Activated CD8-positive, alpha-beta memory T cell treated with anti-CD3 and anti-CD28 coated beads for 36 hours (primary cell): ENCODE measurements at regions not wholly inside any gene's neighbourhood (a gene's known extent, or its start where the extent isn't known, plus 50 kb on each side); places are given as distances from the start of the nearest gene placed in this dataset.

Experiments used
- CTCF ChIA-PET: fragments of 350-600 bp; sonication (Branson Sonifier 250); formaldehyde crosslinking; loops from one replicate; lab custom pipeline; 2021; ENCODE audit warnings: antibody characterized with exemption; lab: Charles Lee
- POLR2A ChIA-PET: fragments of 350-600 bp; sonication (Branson Sonifier 250); formaldehyde crosslinking; loops from one replicate; lab custom pipeline; 2021; ENCODE audit warnings: antibody characterized with exemption; lab: Charles Lee

DNA sequence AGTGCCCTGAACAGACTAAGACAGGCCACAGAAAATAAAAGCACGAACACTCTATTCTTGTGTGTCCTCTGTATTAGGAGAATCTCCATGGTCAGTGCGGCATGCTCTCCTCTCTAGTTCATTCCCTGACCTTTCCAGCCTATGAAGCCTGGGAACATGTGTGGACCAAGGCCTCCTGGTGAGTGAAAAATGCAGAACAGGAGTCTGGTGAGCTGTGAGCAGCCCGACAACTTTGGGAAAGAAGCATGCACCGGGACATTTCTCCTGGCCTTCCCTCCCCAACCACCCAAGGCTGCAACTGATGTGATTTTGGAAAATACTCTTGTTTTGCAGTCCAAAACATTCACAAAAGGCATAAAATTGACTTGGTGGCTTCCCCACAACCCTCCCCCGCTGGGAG is 878.3 kb upstream of the ID2 start:
- ChIA-PET CTCF (no interaction called here), POLR2A (no interaction called here)

DNA sequence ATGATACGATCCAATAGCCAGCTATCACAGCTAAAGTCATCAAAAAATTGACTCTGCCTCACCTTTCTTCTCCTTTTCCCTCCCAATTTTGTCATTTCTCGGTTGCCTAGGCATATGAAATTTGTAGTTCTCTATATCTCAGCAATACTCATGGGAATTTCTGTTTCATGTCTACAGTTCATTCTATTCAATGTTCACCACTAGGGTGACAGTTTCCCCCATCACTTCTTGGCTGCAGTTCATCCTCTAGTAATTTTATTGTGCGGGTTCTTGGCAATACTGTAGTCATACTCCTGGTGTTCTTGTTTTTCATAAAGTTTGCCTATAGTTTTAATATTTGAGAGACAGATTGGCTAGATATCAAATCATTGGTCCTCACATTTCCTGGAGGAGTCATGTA is 872.2 kb upstream of the ID2 start:
- CTCF ChIA-PET = no interaction called here
- POLR2A ChIA-PET = no interaction called here

DNA sequence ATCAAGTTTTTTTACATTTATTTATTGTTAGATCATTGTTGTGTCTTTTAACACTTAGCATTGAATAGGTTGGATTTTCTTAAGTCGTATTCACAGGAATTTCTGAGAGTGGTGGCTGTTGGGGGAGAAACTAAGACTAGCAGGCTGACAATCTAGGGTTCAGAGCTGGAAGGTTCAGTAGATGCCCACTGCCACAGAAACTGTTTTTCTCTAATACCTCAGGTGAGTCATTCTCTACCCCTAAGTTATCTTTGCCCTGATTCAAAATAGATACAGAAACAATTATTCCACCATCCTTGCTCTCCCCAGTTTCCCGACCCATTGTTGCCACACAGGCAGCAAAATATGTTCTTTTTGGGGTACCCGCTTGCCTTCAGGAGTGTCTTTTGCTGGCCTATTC is 870.8 kb upstream of the ID2 start:
- CTCF ChIA-PET = no interaction called here
- POLR2A ChIA-PET = no interaction called here

DNA sequence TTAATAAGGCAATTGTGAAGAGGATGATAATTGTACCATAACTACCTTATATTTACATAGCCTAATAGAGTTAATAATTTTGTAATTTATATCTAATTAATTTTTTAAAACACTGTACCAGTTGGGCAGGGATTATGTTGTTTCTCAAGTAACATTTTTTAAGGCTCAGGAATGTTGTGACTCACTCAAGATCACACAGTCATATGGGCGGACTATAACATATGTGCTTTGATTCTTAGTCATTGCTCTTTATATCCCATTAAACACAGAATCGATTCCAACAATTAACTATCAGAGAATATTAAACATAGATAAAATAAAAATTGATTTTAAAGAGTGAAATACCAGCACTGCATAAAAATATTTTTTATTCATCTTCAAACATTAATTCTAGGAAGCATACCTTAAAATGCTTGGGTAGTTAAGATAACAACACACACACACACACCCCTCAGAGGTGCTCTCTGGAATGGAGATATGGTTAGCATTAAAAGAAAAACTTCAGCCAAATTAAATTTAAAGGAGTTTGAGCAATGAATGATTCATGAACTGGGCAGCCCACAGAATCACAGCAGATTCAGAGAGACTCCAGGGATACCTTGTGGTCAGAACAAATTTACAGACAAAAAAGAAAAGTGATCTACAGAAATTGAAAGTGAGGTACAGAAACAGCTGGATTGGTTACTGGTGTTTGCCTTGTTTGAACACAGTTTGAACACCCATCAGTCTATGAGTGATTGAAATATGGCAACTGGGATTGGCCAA is 869.4 kb upstream of the ID2 start:
- POLR2A ChIA-PET = no interaction called here
- CTCF ChIA-PET = no interaction called here

DNA sequence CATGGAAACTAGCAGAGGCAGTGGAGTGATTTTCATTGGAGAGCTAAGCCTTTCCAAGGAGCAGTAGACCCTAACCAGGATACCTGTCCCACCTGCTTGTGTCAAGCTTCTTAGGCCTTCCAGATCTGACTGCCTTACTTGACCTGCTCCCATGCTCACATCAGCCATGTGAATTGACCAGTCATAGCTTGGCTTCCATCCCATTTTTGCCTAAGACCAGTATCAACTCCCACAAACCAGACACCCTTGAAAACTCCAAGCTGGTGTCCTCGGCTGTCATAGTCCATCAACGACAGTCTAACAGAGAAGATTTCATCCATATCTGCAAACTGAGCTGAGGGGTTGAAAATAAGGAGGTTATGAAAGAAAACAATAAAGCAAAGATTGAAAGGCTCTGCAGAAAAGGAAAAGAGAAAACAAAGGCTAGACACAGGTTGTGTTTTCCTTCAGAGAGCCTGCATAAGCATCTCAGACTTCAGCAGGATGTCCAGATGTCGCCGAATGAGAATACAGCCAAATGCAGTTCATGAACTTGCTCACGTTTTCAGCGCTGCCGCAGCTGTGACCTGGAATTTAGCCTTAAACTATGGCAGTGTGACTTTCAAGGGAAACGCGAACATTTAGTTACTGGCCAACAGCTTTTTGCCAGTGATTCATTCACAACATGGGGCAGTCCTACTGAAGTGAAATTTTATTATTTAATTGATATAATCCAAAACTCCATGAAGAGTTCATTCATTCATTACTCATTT is 868.1 kb upstream of the ID2 start:
- CTCF ChIA-PET = no interaction called here

DNA sequence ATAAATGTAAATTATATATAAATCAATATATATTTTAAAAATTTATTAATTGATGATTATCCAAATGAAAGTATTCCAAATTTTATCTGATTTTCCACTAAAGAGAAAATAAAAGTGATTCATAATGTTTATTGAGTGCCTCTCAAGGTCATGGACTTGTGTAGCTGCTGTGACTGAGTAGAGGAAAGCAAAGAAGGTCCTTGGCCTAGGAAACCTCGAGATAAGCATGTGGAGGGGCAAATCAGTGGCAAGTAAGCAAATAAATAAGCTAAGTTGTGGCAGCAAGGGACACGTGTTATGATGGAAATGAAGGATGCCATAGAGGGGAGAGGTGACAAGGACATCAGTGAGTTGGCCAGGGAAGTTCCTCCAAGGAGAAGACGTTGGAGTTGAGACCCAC is 866.1 kb upstream of the ID2 start:
- CTCF ChIA-PET = no interaction called here
- POLR2A ChIA-PET = no interaction called here

More for the DNA sequence above, 868.1 kb upstream of the ID2 start:
- POLR2A ChIA-PET = no interaction called here

DNA sequence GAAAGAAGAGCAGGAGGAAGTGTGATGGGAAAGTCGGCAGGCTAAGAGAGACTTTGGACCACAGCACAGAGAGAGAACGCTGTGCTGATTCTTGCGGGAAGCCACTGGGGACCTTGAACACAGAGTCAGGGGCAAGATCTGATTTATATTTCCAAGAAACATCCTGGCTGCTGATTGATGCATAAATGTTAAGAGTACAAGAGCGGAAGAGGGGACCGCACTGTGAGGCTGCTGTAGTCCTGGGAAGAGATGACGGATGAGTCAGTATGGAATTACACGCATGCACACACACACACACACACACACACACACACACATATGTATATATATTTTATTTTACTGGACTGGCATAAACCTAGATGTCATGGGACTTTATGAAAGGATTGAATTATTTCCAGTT is 865.6 kb upstream of the ID2 start:
- CTCF ChIA-PET = no interaction called here
- POLR2A ChIA-PET = no interaction called here

DNA sequence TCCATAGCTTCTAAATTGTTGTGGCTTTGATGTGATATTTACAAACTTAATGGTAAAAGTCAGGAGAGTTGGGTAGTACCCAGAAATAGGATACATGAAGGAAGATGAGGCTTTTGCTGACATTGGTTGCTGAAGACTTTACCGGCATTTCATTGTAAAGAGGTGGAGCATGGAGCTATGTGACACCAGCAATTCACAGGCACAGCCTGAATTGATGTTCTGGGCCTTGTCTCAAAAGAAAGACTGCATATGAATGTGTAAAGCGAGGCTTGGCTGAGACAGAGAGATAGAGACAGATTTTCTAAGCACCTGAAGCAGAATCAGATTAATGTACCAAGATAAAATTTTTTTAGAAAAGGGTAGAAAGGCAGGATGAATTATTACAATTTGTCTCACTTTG is 864.9 kb upstream of the ID2 start:
- CTCF ChIA-PET = no interaction called here
- POLR2A ChIA-PET = no interaction called here

DNA sequence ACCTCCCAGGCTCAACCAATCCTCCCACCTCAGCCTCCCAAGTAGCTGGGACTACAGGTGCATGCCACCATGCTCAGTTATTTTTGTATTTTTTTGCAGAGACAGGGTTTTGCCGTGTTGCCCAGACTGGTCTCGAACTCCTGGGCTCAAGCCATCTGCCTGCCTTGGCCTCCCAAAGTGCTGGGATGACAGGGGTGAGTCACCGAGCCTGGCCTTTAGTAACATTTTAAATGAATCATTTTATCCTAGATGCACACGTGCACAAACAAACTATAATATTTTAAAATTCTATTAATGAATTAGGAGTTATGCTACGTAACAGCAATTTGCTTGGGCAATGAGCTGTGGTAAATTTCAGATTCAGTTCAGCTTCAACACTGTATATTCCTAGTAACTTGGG is 862.5 kb upstream of the ID2 start:
- CTCF ChIA-PET = no interaction called here
- POLR2A ChIA-PET = no interaction called here

DNA sequence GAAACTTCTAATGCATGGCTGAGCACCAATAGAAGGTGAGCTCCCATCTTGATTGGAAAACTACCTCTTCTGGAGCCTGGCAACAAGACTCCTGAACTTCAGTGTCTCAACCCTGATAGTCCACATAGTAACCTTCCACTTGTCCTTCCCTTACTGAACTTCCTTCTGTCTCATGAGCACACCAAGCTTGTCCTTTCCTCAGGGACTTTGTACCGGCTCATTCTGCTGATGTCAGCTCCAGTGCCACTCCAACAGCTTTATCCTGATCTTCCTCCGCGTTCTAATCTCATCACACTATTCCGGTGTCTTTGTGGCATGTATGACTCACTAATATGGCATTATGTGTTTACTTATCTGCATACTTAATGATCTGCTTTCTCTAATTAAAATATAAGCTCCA is 862.0 kb upstream of the ID2 start:
- POLR2A ChIA-PET = no interaction called here
- CTCF ChIA-PET = no interaction called here

DNA sequence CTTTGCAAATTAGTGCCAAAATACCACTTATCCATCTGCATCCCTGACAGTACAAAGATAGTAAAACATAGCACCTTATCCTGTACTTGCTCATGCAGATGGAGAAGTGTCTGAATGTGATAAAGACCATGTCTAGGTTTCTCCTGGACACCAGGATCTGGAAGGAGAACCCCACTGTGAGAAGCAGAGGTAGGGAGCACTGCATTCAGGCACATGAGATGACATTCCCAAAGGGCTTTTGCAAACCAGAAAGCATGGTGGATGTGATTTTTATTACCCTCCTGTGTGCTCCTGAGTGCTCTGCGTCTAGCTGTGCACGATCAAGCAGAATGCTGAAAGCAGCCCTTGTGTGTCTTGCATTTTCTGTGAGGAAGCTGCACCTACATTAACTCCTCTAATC is 857.6 kb upstream of the ID2 start:
- ChIA-PET CTCF (interaction anchor here (0.6 to 0.9 kb wide), 2 partner anchors 115 to 393 kb away, joined by 3 read pairs; no protein-coding TSS in a partner anchor), POLR2A (no interaction called here)

DNA sequence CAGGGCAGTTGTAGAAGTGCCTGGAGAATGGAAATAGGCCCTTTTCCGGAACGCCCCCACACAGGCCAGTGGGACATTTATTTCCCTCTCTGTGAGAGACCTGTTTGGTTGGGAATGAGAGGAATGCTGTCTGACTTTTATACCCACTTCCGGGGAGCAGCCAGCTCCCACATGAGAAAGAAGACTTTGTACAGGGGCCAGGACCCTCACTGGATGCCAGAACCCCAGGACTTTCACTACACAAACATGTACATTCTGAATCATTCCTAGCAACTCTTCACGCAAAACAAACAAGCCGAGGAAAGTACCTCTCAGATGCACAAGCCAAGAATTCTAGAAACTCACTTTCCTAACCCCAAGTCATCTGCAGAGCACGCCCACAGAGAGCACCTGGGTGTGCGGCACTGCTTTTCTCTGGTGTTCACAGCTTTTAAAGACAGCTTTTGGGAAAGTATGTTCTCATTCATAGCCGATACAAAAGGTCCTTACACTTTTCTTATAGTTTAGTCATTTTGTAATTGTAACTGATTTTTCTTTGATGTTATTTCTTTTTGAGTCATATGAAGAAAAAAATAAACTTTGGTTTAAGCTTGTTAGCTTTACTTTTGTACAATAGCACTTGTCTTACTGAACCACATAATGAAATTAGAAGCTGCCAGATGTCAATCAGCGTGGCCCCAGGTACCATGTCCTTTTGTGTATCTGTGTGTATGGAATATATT is 856.1 kb upstream of the ID2 start:
- CTCF ChIA-PET = interaction anchor here (1.2 to 1.5 kb wide), 3 partner anchors 22 to 107 kb away, joined by 3 to 6 read pairs (median 3); no protein-coding TSS in a partner anchor
- POLR2A ChIA-PET = interaction anchor here (0.7 to 1.3 kb wide), 5 partner anchors 22 to 856 kb away, joined by 3 to 7 read pairs (median 3); partner anchors contain the start of gene ID2

DNA sequence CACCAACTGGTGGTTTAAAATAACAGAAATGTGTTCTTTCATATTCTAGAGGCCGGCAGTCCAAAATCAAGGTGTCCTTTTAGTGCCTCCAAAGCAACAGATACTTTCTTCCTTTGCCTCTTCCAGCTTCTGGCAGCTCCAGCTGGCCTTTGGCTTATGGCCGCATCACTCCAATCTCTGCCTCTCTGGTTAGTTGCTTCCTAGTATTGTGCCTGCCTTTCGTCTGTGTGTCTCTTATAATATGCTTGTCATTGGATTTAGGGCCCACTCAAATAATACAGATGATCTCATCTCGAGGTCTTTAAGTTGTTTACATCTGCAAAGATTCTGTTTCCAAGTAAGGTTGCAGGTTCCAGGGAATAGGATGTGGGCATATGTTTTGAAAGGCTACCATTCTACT is 855.2 kb upstream of the ID2 start:
- CTCF ChIA-PET = no interaction called here
- POLR2A ChIA-PET = no interaction called here

DNA sequence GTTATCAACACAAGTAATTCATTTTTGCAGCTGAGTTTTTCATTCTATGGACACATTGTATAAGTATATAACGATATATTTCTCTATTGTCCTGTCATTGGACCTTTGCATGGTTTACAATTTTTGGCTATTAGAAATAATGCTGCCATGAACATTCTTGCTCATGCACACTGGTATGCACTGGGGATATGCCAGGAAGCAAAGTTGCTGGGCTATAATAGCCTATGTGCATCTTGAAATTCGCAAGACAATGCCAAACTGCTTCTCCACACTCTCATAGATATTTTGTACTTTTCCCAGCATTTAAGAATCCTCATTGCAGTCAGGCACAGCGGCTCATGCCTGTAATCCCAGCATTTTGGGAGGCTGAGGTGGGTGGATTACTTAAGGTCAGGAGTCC is 852.6 kb upstream of the ID2 start:
- ChIA-PET POLR2A (no interaction called here), CTCF (no interaction called here)

DNA sequence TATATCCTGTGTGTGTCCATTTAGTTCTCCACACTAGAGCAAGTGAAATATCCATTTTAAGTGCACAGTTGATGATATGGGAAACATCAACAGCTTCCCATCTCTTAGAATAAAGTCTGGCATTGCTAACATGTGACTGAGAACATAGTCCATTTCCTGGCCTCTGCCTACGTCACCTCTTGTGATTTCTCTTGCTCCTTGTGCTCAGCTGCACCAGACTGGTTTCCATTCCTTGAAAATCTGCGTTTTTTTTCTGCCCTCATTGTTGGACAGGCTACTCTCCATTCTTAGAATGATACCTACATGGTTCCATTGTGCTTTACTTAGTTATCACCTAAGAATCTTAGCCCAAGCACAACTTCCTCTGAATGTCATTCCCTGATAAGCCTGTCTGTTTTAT is 851.2 kb upstream of the ID2 start:
- POLR2A ChIA-PET = no interaction called here
- CTCF ChIA-PET = no interaction called here

DNA sequence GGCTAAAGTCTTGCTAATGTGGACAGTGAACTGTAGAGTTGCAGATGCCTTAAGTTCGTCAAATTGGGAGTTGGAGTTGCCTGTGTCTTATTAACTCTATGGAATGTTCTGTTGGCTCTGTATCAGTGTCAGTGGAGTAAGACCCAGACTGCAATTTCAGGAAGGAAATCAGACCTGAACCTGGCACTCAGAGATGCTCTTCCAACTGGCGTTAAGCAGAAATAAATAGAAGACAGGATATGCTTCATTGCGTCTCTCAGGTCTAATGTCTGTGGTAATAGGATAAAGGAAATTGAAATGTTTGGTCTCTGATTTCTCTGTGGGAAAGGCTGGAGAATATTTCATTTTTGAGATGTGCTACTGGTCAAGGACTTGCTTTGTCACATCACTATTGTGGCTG is 846.7 kb upstream of the ID2 start:
- POLR2A ChIA-PET = no interaction called here

DNA sequence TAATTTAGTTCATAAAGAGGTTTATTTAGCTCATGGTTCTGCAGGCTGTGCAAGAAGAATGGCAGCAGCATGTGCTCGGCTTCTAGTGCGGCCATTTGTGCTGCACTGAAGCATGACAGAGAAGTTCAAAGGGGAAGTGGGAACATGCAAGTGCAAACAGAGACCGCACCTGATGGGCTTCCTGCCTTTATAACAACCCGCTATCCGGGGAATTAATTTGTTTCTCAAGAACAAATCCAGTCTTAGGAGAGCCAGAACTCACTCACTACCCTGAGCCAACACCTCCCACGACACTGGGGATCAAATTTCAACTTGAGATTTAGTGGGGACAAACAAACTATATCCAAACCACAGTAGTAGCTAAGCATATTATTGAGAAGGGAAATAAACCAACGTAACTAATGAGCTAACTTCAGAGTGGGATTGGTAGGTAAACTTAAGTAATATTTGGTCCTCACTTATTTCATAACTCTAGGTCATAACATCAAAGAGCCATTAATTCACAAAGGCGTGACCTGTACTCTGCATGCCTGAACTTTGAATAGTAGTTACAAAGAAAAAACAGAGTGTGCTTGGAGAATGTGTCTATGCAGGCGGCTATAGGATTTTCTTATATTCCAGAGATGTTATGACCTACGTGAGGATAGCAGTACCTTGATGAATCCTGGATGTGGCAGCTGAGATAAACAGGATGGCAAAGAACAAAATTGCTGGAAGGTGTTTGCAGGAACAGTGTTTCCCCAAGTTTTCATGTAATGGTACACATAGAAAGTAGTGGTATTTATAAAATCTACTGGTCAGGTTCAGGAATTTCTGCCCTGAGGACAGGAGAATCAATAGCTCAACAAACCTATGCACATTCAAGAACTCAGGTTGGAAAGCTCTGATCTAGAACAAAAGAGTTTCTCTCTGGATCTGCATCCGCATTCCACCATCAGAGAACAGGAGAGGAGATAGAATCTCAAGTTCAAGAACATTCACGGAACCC is 845.9 kb upstream of the ID2 start:
- ChIA-PET POLR2A (no interaction called here), CTCF (interaction anchor here (0.7 to 0.8 kb wide), 3 partner anchors 290 to 1399 kb away, joined by 3 read pairs; no protein-coding TSS in a partner anchor)

More for the DNA sequence above, 846.7 kb upstream of the ID2 start:
- CTCF ChIA-PET = no interaction called here

DNA sequence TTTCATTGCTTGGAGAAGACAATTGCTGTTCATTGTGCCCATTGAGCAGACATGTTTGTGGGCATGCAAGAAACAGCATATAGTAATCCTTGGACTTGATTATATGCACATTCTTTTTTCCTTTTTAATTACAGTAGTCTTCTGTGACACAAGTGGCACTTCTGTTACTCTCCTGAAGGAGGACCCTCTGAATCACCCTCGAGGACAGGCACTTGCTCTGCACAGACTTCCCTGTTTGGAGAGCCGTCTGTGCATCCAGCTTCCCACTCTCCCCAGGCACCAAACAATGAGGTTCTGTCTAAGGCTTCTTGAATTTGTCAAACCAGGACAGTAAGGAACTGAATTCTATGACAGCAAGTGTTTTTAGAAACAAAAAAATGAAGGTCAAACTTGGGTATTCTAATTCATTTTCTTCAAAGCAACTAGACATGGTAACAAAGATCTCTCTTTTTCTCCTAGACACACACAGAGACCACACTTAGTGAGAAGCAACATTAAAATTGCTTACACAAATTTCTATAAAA is 844.6 kb upstream of the ID2 start:
- POLR2A ChIA-PET = no interaction called here
- CTCF ChIA-PET = interaction anchor here (0.8 kb wide), 1 partner anchor 289 kb away, joined by 3 read pairs; no protein-coding TSS in a partner anchor

DNA sequence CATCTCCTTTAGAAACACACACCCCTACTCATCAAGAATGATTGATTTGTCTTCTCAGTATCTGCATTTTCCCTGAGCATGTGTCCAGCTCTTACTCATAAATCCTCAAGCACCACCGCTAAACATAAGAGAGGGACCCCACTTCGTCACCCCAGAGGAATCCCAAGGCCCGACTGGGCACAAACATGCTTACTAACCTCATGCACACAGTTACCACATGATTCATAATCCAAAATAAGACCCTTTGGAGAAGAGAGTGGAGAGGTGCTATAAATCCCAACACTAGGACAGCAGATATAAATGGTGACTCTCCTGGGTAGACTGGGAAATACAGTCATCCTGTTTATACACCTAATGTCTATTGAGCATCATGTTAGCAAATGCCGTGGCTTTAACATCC is 843.2 kb upstream of the ID2 start:
- ChIA-PET POLR2A (interaction anchor here (0.6 kb wide), 1 partner anchor 821 kb away, joined by 3 read pairs; no protein-coding TSS in a partner anchor), CTCF (no interaction called here)
